GM12874 (cell line): ENCODE measurements at regions not wholly inside any gene's neighbourhood (a gene's known extent, or its start where the extent isn't known, plus 50 kb on each side); places are given as distances from the start of the nearest gene placed in this dataset.

ENCODE experiments used
- CTCF ChIP-seq: IDR thresholded peaks from 2 replicates; pipeline ENCODE4 v1.5.1; 2011; ENCODE audit warnings: low read depth, mild to moderate bottlenecking, control low read depth, low read length, moderate library complexity; ENCODE audit not compliant: insufficient read depth

GRCh38 chr4:85358831-85359230 lies 116.1 kb upstream of the ARHGAP24 start:
- TF ChIP-seq CTCF = no peak

- no peak for TF ChIP-seq CTCF
Observed at GRCh38 chr4:85362550-85362949, 112.4 kb upstream of the ARHGAP24 start.

- no peak for TF ChIP-seq CTCF
Observed at GRCh38 chr4:85367815-85368214, 107.1 kb upstream of the ARHGAP24 start.

GRCh38 chr4:85368240-85368639 lies 106.7 kb upstream of the ARHGAP24 start:
- no peak for TF ChIP-seq CTCF

- TF ChIP-seq CTCF = no peak
Observed at GRCh38 chr4:85368932-85369331, 106.0 kb upstream of the ARHGAP24 start.

- no peak for TF ChIP-seq CTCF
Observed at GRCh38 chr4:85369703-85370380, 105.1 kb upstream of the ARHGAP24 start.

- TF ChIP-seq CTCF = peak; percentile 85
Observed at GRCh38 chr4:85370400-85371032, 104.4 kb upstream of the ARHGAP24 start.
